NOMO-1 treated with DMSO at 0.1 percent for 48 hours (cell line): ENCODE measurements at regions not wholly inside any gene's neighbourhood (a gene's known extent, or its start where the extent isn't known, plus 50 kb on each side); places are given as distances from the start of the nearest gene placed in this dataset.

ENCODE experiments used
- DNase-seq: peaks from one replicate; lab custom pipeline; 2025; ENCODE audit not compliant: unreplicated experiment; lab: John Stamatoyannopoulos, UW

DNA sequence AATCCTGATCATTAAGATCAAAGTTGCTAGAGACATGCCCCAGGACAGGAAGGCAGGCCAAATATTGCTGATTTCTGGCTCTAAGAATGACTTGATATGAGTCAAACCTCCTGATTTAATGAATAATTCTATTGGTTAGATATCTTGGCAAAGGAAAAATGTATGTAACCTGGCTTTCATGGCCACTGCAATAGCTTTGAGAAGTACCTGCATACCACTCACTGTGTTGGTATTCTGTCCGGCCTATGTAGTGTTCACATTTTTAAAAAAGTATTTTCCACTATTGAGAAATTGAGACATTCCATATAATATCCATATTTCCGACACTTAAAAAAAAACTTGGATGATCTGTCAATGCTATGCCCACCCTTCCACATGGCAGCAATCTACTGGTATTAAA lies 283.1 kb upstream of the SOX5 start:
- DNase-seq, result no peak

DNA sequence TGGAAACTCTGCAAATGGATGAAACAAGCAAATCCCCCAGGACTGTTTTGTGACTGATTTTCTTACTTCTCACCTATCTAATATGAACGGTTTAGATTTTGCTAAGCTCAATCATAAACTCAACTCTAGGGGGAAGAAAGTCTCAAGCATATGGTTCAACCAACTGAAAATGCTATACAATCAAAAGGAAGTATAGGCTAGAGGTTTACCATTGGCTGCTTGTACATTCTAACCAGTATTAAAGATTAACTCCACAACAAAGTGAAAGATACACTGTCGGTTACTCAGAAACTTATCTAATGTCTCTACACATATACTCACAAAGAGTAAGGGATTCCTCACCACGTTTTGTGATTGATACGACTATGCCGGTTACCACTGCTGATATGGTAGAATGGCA lies 281.8 kb upstream of the SOX5 start:
- DNase-seq, result no peak

- no peak for DNase-seq
These were observed 280.7 kb upstream of the SOX5 start for GRCh38 chr12:24230061-24230701.

GRCh38 chr12:24229031-24229700 lies 279.7 kb upstream of the SOX5 start:
- no peak for DNase-seq

- no peak for DNase-seq
These were observed 278.9 kb upstream of the SOX5 start for GRCh38 chr12:24228371-24228770.

GRCh38 chr12:24227551-24227950 lies 278.1 kb upstream of the SOX5 start:
- DNase-seq, result no peak

GRCh38 chr12:24226745-24227350 lies 277.4 kb upstream of the SOX5 start:
- peak; percentile 25 for DNase-seq

GRCh38 chr12:24224401-24224800 lies 274.9 kb upstream of the SOX5 start:
- DNase-seq, result no peak

- DNase-seq, result no peak
These were observed 274.5 kb upstream of the SOX5 start for GRCh38 chr12:24223926-24224325.

DNA sequence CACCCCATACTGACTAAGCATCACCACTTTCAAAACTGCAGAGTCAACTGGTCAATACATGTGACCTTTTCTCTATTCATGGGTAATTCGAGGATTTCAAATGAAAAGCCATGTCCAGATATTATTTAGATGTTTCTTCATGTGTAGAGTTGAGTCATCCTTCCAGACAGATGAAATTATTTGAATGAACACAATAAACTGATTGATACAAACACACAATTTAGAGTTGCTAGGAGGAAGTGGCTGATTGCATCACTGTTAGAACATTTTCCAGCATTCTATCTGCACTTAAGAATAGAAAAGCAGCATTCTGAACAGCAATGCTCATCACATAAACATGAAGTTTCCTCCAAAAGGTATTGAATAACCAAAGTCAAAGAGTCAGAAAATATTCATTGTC lies 273.5 kb upstream of the SOX5 start:
- peak; percentile 33 for DNase-seq

DNA sequence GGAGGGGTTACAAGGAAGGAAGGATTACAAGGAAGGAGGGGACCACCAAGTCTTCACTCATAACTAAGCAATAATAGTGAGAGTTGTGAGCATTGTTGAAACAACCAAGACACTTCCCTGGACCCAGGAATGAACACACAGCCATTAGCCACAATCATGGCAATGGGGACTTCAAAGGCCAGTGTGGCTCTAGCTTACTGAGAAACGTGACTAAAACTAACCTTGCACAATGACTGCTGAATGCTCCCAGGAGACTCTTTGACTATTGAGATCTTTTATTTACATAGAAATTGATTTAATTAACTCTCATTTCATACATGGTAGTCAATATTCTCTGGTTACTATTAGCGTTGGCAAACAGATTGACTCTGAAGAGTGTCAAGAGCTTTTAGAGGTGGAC lies 263.0 kb upstream of the SOX5 start:
- DNase-seq, result no peak

DNA sequence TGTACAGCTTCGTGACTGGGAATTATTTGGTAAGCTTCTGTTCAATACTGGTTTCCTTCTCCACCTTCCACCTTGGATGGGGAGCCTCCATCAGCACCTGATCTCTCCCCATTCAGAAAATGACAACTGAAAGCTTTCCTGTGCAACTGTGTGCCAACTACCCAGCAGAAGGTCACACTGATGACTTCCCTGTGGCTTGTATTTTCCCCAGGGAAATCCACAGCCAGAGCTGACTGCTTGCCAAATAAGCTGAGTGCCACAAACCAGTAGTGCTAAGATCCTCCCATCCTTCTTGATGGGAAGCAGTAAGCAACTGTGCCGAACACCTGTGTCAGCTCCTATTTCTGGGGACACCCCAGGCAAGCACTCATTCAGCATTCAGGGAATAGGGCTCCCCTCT lies 257.2 kb upstream of the SOX5 start:
- no peak for DNase-seq

DNA sequence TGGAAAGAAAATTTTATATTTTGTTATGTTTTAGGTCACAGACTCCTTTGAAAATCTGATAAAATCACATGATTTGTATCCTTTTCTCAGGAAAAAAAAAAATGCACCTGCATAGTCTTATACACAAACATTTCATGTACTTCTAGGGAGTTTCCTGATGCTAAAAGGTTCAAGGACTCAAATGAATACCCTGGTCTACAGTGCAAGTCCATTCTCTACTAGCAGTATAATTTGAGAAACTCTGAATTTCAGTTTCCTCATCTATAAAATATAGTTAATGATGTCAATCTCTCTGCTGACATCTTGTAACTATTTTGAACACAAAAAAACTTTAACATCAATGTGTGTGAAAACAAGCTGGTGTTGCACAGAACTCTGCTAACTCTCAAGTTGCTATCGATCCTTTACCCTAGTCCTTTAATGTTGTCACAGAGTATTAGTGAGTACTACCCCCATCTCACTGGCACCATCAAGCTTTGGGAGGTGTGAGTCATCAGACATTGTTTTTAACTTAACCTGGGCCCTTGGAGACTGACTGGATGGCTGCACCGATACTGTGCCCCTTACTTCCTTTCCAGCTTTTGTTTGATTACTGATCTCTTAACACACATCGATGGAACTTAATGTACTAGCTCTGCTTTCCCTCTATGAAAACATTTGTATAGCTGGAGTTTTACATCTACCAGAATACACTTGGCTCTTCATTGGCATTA lies 251.9 kb upstream of the SOX5 start:
- no peak for DNase-seq

GRCh38 chr12:24200010-24200409 lies 250.5 kb upstream of the SOX5 start:
- no peak for DNase-seq

DNA sequence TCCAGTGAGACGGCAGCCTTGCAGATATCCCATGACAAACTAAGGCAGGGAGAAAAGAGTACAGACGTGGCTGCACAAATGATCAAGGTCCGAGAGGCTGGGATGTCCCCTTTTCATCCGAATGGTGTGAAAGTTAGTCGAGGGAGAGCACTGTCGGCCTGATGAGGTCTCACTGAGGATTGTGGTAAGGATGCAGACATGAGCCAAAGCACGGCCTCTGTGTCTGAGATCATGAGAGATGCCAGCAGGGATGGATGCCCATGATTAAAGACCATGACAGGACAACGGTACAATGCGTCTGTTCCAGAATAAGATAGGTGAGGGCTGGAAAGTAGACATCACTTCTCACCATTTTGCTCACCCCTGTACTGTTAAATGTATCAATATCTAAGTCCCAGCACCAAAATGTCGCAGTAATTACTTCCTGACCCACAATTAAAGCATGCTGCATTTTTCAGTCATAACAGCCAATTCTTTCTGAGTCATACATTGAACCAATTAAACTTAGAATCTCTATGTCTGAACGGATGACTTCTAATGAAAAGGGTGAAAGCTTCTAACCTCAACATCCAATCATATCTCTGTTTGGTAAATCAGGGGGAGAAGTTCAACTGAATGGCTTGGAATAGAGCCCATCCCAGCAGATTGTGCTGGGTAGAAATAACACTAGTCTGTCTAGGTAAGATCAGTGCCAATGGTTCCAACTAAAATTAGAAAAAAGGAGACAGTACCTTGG lies 249.6 kb upstream of the SOX5 start:
- DNase-seq, result no peak

- DNase-seq, result no peak
These were observed 248.6 kb upstream of the SOX5 start for GRCh38 chr12:24198070-24198469.

DNA sequence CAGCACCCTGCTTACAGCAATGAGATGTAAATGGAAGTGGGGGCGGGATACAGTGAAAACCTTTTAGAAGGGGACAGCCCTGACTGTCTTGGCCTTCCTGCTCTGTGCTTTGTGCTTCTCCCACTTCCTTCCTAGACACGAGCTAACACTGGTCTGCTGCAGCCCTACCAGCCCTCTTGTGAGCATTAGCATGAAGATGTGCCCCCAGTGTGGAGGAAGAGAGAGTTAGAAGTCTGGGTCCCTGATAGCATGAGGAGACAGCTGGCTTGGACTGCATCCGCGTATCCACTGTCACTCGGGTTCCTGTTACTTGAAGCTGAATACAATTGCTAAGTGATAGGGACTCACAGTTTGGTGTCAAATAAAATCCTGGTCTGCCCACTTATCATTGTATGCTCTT lies 248.1 kb upstream of the SOX5 start:
- DNase-seq, result no peak

- no peak for DNase-seq
These were observed 245.6 kb upstream of the SOX5 start for GRCh38 chr12:24195063-24195462.

- DNase-seq, result no peak
These were observed 241.6 kb upstream of the SOX5 start for GRCh38 chr12:24191117-24191516.

DNA sequence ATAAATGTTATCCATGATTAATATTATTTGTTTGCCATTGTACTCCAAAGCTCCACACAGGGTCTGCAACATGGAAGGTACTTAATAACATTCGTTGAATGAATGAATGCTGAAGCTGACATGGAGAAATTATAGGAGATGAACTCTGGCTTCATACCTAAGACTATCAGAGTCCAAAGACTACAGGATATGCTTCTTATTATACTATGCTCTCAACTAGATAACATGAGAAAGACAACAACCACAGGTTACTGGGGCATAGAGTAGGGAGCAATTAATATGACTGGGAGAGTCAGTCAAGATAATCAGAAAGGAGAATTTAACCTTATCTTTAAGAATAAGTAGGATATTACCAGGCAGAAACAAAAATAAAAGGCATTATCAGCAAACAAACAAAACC lies 236.3 kb upstream of the SOX5 start:
- DNase-seq, result no peak

DNA sequence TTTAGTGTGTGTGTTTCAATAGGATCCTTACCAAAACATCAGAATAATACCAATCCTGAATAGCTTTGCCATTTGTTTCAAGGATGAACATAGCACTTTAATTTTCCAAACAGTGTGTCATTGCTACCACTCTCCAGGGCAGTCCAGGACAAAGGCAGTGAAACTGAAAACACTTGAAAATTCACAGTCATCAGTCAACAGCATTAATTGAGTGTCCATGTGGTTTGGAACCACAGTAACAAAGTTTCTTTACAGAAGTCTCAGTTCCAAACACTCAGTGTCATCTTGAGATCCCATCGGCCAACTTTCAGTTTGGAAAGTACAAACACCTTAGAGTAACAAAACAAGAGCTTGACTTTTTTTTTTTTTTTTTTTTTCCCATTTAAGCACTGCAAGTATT lies 228.4 kb upstream of the SOX5 start:
- DNase-seq, result no peak
